ENCODE measurements at regions not wholly inside any gene's neighbourhood (a gene's known extent, or its start where the extent isn't known, plus 50 kb on each side); places are given as distances from the start of the nearest gene placed in this dataset.

GRCh38 chr13:56932104-56932503 lies 208.6 kb upstream of the PRR20A start:
- Histone ChIP-seq H3K4me2 (ENCODE audit: insufficient read depth in 1 of 2, low read depth in 2 of 2, low read length in 2 of 2) (no peak overlapping the region), H3K23me2 (ENCODE audit: low read depth, low read length) (no peaks in the 10 kb centered on the region), H2BK5ac (ENCODE audit: low read depth, low read length) (no peak overlapping the region), H2AFZ (ENCODE audit: low read length) (no peak overlapping the region), H4K8ac (ENCODE audit: extremely low read depth, insufficient read depth, low read length) (no peak overlapping the region), H3K14ac (ENCODE audit: insufficient read length) (no peak overlapping the region), H2BK15ac (ENCODE audit: low read length) (no peak overlapping the region), H3K4ac (replicated peaks; ENCODE audit: insufficient read length, low read depth, low read length) (no peak overlapping the region), H3K9me3 (ENCODE audit: insufficient read depth in 2 of 2, low read depth in 1 of 2, low read length in 1 of 2) (no peaks in the 10 kb centered on the region), H2BK120ac (replicated peaks; ENCODE audit: low read depth, low read length) (no peak overlapping the region), H3K4me3 (ENCODE audit: extremely low read depth in 1 of 4, insufficient read depth in 2 of 4, low read depth in 3 of 4, low read length in 4 of 4) (no peak overlapping the region), H3K56ac (replicated peaks; ENCODE audit: insufficient read length, low read depth, low read length) (no peak overlapping the region), H3K4me1 (replicated peaks in 1 of 4; ENCODE audit: control insufficient read depth in 3 of 4, insufficient read depth in 4 of 4, low read length in 3 of 4) (no peaks in the 10 kb centered on the region), H3K27me3 (replicated peaks in 1 of 4; ENCODE audit: control insufficient read depth in 3 of 4, extremely low read depth in 1 of 4, insufficient read depth in 3 of 4, low read length in 3 of 4) (no peaks in the 10 kb centered on the region), H3K9ac (replicated peaks in 1 of 4; ENCODE audit: extremely low read depth in 1 of 4, low read depth in 3 of 4, low read length in 3 of 4) (no peak overlapping the region), H2AK5ac (ENCODE audit: low read depth, low read length) (no peak overlapping the region), H3K79me2 (ENCODE audit: control insufficient read depth in 1 of 2, insufficient read depth in 2 of 2, low read length in 2 of 2) (no peaks in the 10 kb centered on the region), H2BK20ac (ENCODE audit: low read length) (no peak overlapping the region), H4K91ac (replicated peaks; ENCODE audit: insufficient read length, low read length) (no peak overlapping the region), H3K18ac (ENCODE audit: extremely low read depth, low read length) (no peak overlapping the region), H3K79me1 (ENCODE audit: low read depth, low read length) (no peaks in the 10 kb centered on the region), H3K23ac (ENCODE audit: insufficient read length) (no peak overlapping the region), H4K5ac (ENCODE audit: insufficient read length, low read depth, low read length) (no peak overlapping the region), H2BK12ac (ENCODE audit: low read depth, low read length) (no peak overlapping the region), H3K36me3 (ENCODE audit: control insufficient read depth in 2 of 4, insufficient read depth in 4 of 4, low read length in 3 of 4) (no peaks in the 10 kb centered on the region), H3K27ac (ENCODE audit: low read depth, low read length) (no peak overlapping the region), H4K20me1 (replicated peaks in 1 of 2; ENCODE audit: control insufficient read depth in 1 of 2, insufficient read depth in 2 of 2, low read length in 2 of 2) (no peaks in the 10 kb centered on the region)
- WGBS, 2 experiments (ENCODE audit: extremely low coverage in 1 of 2, insufficient coverage in 1 of 2, insufficient read length in 1 of 2, insufficient replicate concordance in 2 of 2, low coverage in 1 of 2, low lambda C conversion rate in 2 of 2, missing lambda C conversion rate in 1 of 2), result 85% methylated on average over 1 of the region's 1 CpG; no CpG with 5 or more reads in 1 of the 2 experiments
- DNase-seq (ENCODE audit: low read depth in 1 of 2, low spot score in 2 of 2) (no peak), FAIRE-seq (no peak)
- ChIA-PET CTCF (ENCODE audit: partially characterized antibody) (no interaction called here), POLR2A (ENCODE audit: partially characterized antibody) (no interaction called here)
- TF ChIP-seq EZH2 (IDR thresholded peaks at IDR 0.05; ENCODE audit: low read depth, low read length, severe bottlenecking) (no peak), SP2 (IDR thresholded peaks at IDR 0.05; ENCODE audit: low read length) (no peak), NRF1 (IDR thresholded peaks at IDR 0.05; ENCODE audit: low read depth, low read length) (no peak), SIX5 (IDR thresholded peaks at IDR 0.05; ENCODE audit: low read depth, low read length) (no peak), CHD1 (IDR thresholded peaks at IDR 0.05; ENCODE audit: low read depth, low read length) (no peak), EGR1 (IDR thresholded peaks at IDR 0.05; ENCODE audit: borderline replicate concordance, low read depth, low read length) (no peak), RXRA (IDR thresholded peaks at IDR 0.05; ENCODE audit: insufficient read depth, low read depth, low read length) (no peak), ATF3 (IDR thresholded peaks at IDR 0.05; ENCODE audit: insufficient read depth, low read depth, low read length) (no peak), CEBPB (IDR thresholded peaks at IDR 0.05; ENCODE audit: low read depth, low read length) (no peak)

All from H1 (cell line).